Ammon's horn (tissue), 1 donor: ENCODE measurements at regions not wholly inside any gene's neighbourhood (a gene's known extent, or its start where the extent isn't known, plus 50 kb on each side); places are given as distances from the start of the nearest gene placed in this dataset.
A peak's percentile ranks its signal among the peaks of the same experiment; 100 is the strongest.

ENCODE experiments used
- DNase-seq: peaks from one replicate; pipeline ENCODE4 v3.0.0-alpha.2; 2016; ENCODE audit warnings: low spot score

- DNase-seq, result no peak
These were observed 572.7 kb downstream of the AJAP1 start for GRCh38 chr1:5227114-5227513.

DNA sequence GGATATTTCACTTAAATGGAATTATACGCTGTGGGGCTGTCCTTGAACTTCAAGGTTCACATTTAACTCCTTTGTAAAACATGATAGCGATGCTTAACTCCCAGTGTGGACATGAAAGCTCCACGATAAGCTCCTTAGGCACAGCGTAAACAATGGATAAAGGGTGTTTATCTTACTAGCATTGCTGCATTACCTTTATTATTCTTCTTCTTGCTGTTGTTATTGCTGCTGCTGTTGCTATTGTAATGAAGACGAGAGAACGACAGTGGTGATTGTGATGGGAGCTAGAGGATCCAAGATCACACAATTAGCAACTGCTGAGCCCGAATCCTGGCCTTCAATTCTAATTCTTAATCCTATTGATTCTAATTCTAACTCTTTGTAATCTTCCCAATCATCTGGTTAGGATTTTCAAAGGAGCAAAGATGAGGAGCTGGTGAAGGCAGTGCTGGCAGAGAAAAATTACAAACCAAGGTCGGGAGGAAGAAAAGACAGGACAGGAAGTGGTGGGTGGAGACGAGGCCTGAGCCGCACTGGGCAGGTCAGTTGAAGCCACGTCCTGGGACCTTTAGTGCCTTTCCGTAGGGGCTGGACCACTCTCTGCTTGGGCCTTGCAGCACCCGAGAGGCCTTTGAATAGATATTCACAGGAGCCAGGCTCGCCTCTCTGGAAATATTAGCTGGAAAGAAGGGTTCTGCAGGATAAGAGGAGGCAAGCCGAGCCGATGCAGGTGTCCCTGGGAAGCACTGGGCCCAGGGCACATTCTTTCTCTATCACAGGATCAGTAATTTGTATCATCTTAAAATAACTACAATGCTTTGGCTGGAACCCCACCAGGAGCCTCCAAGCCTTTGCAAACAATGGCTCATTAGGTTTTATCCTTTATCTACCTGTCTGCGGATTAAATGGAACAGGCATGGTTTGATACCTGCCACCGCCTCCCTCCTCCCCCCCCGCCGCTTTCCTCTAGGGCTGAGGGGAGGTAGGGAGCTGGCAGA is 571.6 kb downstream of the AJAP1 start:
- DNase-seq, result no peak

- peak; percentile 82 for DNase-seq
These were observed 568.8 kb downstream of the AJAP1 start for GRCh38 chr1:5223206-5223605.

- no peak for DNase-seq
These were observed 568.2 kb downstream of the AJAP1 start for GRCh38 chr1:5222626-5223025.

- DNase-seq, result no peak
These were observed 567.0 kb downstream of the AJAP1 start for GRCh38 chr1:5221451-5221850.

DNA sequence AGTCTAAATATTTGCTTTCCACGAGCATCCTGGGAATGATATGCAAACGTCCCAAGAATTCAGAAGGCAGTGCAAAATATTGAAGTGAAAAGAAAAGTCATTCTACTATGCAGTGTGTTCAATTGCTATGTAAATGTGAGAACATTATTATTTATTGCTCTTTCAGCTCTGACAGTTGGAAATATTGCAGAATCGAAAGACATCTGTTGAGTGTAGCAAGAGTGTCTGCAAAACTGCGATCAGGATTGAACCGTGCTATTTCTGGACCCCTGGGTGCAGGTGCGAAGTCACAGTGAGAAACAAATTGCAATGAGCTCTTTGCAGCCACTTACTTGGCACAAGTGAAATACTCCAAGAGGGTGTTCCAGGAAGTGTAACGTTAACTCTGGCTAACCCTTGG is 566.4 kb downstream of the AJAP1 start:
- peak; percentile 44 for DNase-seq

- DNase-seq, result no peak
These were observed 566.0 kb downstream of the AJAP1 start for GRCh38 chr1:5220421-5220820.

DNA sequence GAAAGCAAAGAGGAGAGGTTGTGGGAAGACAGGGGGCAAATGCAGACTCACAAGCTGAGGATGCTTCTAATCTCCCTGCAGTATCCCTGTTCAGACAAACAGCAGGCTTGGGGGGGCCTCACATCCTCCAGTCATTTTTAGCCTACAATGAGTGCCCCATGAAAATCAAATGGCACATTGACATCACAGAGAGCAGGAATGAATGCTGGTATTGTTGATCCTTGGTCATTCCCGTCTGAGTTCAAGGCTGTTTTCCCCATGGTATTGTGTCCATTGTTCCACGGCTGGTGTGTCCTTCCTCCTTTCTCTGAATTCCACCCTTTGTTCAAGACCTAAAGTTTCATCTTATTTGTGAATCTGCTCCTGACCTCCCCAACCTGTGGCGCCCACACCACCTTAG is 545.6 kb downstream of the AJAP1 start:
- DNase-seq, result peak; percentile 78

GRCh38 chr1:5198328-5198727 is 543.9 kb downstream of the AJAP1 start:
- DNase-seq, result no peak

- no peak for DNase-seq
These were observed 537.1 kb downstream of the AJAP1 start for GRCh38 chr1:5191470-5191869.

DNA sequence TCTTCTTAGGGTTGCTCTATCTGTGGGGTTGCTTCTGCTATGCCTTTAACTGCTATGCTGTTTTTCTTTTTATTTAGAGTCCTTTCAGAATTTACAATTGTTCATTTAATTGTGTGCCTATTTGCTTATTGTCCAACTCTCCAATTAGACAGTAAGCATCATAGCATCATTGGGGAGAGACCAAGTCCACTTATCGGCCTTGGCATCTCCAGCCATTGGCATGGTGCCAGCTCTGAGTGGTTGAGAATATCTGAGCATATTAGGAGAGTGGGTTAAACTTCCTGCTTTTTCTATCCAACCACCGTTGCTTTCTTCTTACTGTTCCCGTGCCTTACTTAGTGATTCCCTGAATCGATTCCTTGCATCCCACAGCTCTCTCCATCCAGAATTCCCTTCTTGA is 535.0 kb downstream of the AJAP1 start:
- DNase-seq, result no peak

DNA sequence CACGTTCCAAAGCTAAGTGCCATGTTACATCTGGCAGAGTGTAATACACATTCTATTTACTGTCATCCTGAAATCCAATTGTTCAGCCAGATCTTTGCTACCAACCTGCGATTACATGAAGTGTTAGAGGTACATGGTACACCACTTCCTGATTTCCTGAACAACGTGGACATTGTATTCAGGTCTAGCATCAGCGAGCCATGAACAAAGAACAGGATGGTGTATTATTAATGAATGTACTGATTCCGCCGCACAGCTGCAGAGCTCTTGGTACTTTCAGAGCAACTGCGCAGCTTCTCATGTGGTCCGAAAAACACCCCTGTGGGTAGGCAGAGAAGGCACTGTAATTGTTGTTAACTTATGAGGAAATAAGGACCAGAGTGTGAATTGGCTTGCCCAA is 511.4 kb downstream of the AJAP1 start:
- no peak for DNase-seq

DNA sequence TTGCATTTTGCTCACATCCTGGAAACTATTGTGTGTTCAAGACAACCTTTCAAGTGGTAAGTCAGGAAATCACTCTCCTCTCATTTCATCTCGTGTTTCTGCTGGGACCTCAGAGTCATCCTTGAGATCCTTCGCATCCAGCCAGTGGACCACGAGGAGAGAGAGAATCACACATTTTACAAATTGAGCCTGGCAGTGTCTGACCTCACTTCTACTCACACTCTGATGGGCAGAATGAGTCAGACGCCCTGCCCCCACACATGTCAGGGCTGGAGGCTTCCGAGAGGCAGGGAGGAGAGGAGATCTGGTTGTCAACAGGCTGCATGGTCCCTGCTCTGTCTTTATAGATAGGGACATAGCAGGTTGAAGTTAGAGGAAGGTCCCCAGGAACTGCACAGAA is 509.7 kb downstream of the AJAP1 start:
- no peak for DNase-seq

- DNase-seq, result no peak
These were observed 507.0 kb downstream of the AJAP1 start for GRCh38 chr1:5161372-5161771.

DNA sequence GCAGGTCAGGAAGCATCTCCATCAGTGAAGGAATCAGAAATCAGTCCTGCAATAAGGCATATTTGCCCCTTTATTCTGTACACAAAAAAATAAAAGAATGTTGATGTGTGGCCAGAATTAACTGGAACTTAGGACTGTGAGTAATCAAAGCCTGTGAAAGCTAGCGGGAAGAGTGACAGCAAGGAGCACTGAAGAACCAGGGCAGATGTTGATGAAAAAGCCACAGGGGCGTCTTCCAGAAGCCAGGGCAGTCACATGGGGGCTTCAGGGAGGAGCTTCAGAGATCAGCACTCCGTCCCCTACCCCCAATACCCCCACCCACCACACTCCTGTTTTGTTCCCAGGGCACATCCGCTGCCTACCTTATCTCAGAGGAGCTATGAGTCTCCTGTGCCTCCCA is 502.8 kb downstream of the AJAP1 start:
- DNase-seq, result no peak

- no peak for DNase-seq
These were observed 502.2 kb downstream of the AJAP1 start for GRCh38 chr1:5156416-5157120.

GRCh38 chr1:5151511-5151910 is 497.1 kb downstream of the AJAP1 start:
- peak; percentile 5 for DNase-seq

DNA sequence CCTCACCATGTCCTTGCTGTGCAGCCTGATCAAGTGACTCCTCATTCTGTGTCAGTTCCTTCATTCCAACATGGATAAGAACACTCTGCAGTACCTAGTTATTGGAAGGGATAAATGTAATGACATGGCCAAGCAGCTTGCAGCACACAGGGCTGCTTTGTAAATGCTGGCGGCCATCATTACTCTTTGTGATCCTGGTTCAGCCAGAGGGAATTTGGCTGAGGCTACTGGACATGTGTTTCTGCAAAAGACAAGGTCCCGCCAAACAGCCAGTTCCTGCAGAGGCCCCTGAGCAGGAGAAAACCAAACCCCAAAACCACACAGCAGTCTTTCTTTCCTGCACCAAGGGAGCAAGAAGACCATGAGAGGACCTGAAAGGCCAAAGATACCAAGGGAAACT is 495.8 kb downstream of the AJAP1 start:
- no peak for DNase-seq

DNA sequence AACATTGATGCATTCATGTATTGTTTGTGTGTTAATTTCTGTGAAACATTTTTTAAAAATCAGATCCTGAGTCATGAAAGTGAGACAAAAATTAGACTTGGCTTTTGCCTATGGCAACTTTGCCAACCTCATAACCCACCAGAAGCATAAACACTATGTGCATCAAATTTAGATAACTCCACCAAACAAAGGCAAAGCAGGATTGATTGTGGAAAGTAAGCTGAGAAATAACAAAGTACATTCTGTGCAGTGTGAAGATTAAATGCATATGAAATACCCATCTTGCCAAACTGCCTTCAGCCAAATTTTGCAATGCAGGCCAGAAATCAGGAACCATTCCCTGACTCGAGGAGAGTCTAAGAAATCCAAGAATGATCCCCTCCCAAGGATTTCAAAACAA is 493.4 kb downstream of the AJAP1 start:
- DNase-seq, result peak; percentile 17

DNA sequence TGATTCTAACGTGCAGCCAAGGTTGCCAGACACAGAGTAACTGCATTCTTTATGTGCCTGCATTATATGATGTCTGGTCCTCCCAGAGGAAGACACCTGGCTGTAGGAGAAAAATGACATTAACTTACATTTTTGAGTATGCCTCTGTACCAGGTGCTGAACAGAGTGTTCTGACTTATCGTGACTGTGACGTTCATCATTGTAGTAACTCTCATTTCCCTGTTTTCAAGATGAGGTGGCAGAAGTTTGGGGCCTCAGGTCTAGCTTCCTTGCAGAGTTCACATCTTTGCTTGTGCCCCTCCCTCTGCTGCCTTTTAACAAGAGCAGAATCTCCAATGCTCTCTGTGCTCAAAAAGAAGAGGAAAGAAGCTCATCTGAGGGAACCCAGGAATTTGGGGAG is 488.0 kb downstream of the AJAP1 start:
- DNase-seq, result no peak

DNA sequence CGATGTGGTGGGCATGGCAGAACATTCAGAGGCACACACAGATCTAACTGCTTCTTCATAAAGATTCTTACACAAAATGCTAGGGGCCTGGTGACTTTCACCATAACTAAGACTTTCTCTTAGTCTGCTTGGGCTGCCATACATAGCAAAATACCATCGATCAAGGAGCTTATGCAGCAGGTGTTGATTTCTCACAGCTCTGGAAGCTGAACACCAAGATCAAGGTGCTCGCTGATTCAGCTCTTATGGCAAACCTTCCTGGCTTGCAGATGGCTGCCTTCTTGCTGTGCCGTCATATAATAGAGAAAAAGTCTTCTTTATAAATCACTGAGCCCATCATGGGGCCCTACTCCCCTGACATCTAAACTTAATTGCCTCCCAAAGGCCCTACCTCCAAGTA is 487.3 kb downstream of the AJAP1 start:
- no peak for DNase-seq

DNA sequence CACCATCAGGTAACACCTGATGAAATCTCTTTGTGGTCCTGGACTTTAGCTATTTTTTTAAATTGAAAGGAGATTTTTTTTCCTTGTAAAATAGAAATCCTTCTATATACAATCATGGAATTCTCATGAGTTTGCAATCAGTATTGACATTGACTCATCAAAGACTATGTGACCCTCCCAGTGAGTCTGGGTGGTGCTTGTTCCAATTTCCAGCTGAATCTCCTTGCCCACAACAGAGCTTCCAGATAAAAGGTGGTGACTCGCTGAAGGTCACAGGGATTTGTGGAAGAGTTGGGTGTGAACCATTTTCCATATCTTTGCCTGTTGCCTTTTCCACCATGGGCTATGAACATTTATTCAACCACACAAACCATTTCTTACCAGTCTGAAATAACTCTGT is 486.6 kb downstream of the AJAP1 start:
- DNase-seq, result no peak

DNA sequence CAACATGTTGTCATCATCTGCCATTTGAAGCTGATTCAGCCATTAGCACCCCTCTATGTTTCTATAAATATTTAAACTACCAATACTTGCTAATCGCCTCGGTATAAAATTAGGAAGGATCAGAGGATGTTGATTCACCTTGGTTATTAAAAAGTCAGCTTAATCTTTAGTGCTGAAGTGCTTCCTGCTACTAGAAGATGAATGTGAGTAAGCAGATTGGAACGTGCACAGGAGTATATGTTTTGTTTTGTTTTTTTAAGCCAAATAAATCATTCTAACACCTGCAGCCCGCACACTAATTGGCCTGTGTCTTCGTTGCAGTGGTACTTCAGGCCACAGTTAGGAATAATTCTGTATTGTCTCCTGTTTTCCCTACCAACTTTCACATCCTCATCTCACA is 485.7 kb downstream of the AJAP1 start:
- DNase-seq, result no peak
